SK-N-MC (cell line): ENCODE measurements at regions not wholly inside any gene's neighbourhood (a gene's known extent, or its start where the extent isn't known, plus 50 kb on each side); places are given as distances from the start of the nearest gene placed in this dataset.

ENCODE experiments used
- EZH2 ChIP-seq: fragments of 200-600 bp; sonication (generic); IDR thresholded peaks from one replicate; pipeline ENCODE4 v1.6.1; 2017; ENCODE audit warnings: antibody characterized with exemption
- FOXP2 ChIP-seq: optimal IDR thresholded peaks from 2 replicates; pipeline ENCODE3; 2011; ENCODE audit warnings: mild to moderate bottlenecking, moderate library complexity; ENCODE audit not compliant: insufficient read depth; ENCODE audit errors: extremely low read length, control extremely low read depth
- POLR2AphosphoS5 ChIP-seq: IDR thresholded peaks from 2 replicates; pipeline ENCODE4 v1.6.1; 2012; ENCODE audit warnings: mild to moderate bottlenecking, low read depth, low read length, borderline replicate concordance

DNA sequence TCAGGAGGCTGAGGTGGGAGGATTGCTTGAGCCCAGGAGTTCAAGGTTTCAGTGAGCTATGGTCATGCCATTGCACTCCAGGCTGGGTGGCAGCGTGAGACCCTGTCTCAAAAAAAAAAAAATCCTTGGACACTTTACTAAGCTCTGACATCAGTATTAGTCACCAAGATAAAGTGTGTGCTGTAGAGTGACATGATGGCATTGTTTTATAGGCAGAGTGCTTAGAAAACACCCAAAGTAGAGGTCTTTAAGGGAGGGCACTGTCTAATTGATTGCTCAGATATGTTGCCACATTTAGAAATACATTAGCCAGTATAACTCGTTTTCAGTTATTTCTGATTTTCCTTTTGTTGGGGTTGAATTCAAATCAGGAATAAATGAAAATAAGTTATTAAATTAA is 235.9 kb downstream of the REEP3 start:
- no peak for TF ChIP-seq POLR2AphosphoS5
- TF ChIP-seq EZH2: no peak
- no peak for TF ChIP-seq FOXP2
